ENCODE measurements at regions not wholly inside any gene's neighbourhood (a gene's known extent, or its start where the extent isn't known, plus 50 kb on each side); places are given as distances from the start of the nearest gene placed in this dataset.

DNA sequence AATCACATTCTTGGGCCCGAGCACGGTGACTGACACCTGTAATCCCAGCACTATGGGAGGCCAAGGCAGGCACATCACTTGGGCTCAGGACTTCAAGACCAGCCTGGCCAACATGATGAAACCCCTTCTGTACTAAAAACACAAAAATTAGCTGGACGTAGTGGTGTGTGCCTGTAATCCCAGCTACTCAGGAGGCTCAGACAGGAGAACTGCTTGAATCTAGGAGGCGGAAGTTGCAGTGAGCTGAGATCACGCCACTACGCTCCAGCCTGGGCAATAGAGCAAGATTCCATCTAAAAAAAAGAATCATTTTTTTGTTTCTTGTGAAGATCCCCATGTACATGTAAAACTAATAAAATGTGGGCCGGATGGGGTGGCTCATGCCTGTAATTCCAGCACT is 53.1 kb upstream of the ATF7IP2 start:
- DNase-seq (ENCODE audit: low read depth): no peak
- TF ChIP-seq CTCF (IDR thresholded peaks at IDR 0.05; ENCODE audit: insufficient read depth, low read depth, low read length, missing control alignments): no peak
- no peak overlapping the region for H3K4me3 ChIP-seq (ENCODE audit: low read depth, low read length)

- TF ChIP-seq CTCF (IDR thresholded peaks at IDR 0.05; ENCODE audit: insufficient read depth, low read depth, low read length, missing control alignments): no peak
- H3K4me3 ChIP-seq (ENCODE audit: low read depth, low read length): no peak overlapping the region
- DNase-seq (ENCODE audit: low read depth): no peak
Measured at GRCh38 chr16:10333321-10334032, 52.4 kb upstream of the ATF7IP2 start.

GRCh38 chr16:10335681-10336080 is 50.2 kb upstream of the ATF7IP2 start:
- no peak for TF ChIP-seq CTCF (IDR thresholded peaks at IDR 0.05; ENCODE audit: insufficient read depth, low read depth, low read length, missing control alignments)
- H3K4me3 ChIP-seq (ENCODE audit: low read depth, low read length): no peak overlapping the region
- DNase-seq (ENCODE audit: low read depth): no peak
